Heart left ventricle (tissue), 16 donors: ENCODE measurements at regions not wholly inside any gene's neighbourhood (a gene's known extent, or its start where the extent isn't known, plus 50 kb on each side); places are given as distances from the start of the nearest gene placed in this dataset.

Source experiments
- ATAC-seq, 4 donors: fragments of 200-7000 bp; cut with Tn5 transposase; one replicate each; pipeline ENCODE4 v1.9.1; 2020 to 2022; ENCODE audit warnings: moderate library complexity in 4 of 4, mild to moderate bottlenecking in 3 of 4, moderate number of reproducible peaks in 1 of 4
- DNase-seq, 5 donors: peaks; one replicate each; pipeline ENCODE4 v3.0.0-alpha.2; 2020
- H3K27ac ChIP-seq, 12 donors: fragments of 200-600 bp; sonication (generic) in 4 of 12; one replicate each; pipeline versions ENCODE4 v1.5.0 to v1.8.0; 2016 to 2022; ENCODE audit warnings: mild to moderate bottlenecking in 2 of 12
- H3K27me3 ChIP-seq, 9 donors: fragments of 200-600 bp; sonication (generic) in 2 of 9; one replicate each; pipeline versions ENCODE4 v1.5.1 to v1.8.0; 2016 to 2022; ENCODE audit warnings: mild to moderate bottlenecking in 3 of 9
- H3K36me3 ChIP-seq, 9 donors: fragments of 200-600 bp; sonication (generic) in 2 of 9; one replicate each; pipeline versions ENCODE4 v1.5.0 to v1.8.0; 2018 to 2022; ENCODE audit warnings: mild to moderate bottlenecking in 2 of 9
- H3K4me1 ChIP-seq, 12 donors: fragments of 200-600 bp; sonication (generic) in 4 of 12; one replicate each; pipeline versions ENCODE4 v1.5.0 to v1.8.0; 2016 to 2022; ENCODE audit warnings: mild to moderate bottlenecking in 3 of 12
- H3K4me3 ChIP-seq, 12 donors: fragments of 200-600 bp; sonication (generic) in 4 of 12; one replicate each; pipeline versions ENCODE4 v1.5.0 to v1.8.0; 2017 to 2022; ENCODE audit warnings: mild to moderate bottlenecking in 9 of 12, moderate library complexity in 4 of 12
- H3K9me3 ChIP-seq, 12 donors: fragments of 200-600 bp; sonication (generic) in 4 of 12; one replicate each; pipeline versions ENCODE4 v1.5.0 to v1.8.0; 2016 to 2022; ENCODE audit warnings: mild to moderate bottlenecking in 1 of 12
- POLR2A ChIP-seq, 2 donors: fragments of 450-650 bp; IDR thresholded peaks; one replicate each; pipeline ENCODE4 v1.6.1; 2017; ENCODE audit warnings: antibody characterized with exemption in 2 of 2, mild to moderate bottlenecking in 2 of 2, moderate library complexity in 2 of 2
- WGBS, 4 donors: extraction: QIAGEN DNeasy Blood & Tissue Kit in 2 of 4; methylation state at CpG; one replicate each; pipeline versions ENCODE4 v1.1.5 to v1.1.7; 2013 to 2018; 5-methylcytosine and 5-hydroxymethylcytosine counted together
- intact Hi-C, 10 donors: fragments of 100-400 bp; cut with DNase I; formaldehyde crosslinking; loops; one replicate each; pipeline versions ENCODE4 v1.11.1 to v1.14.2; 2022
- TF ChIP-seq, protein P1 (sequence below), 12 donors: fragments of 200-600 bp; sonication (generic) in 4 of 12; IDR thresholded peaks; one replicate each; pipeline versions ENCODE4 v1.5.0 to v1.8.0; 2018 to 2022; ENCODE audit warnings: antibody characterized with exemption in 12 of 12, mild to moderate bottlenecking in 5 of 12
- donor health status: ischemic (EF 13 %, LVEDD 7.1; RV severe dilation, severe dysfunction).
- donor health status: healthy with polysubstance abuse.
- donor health status: DM: no; HTN: yes; CAD: no.
- donor health status: DM: no; HTN: no; CAD: no.
- donor health status: ischemic (EF 25% LVEDD 6.9; RV normal size, moderate dysfunction).
- donor health status: ischemic (EF 25% LVEDD 5.7; RV mildly dilated, moderate dysfunction).
- donor health status: healthy.
- donor health status: DM: yes; HTN: yes; CAD: no.
- donor health status: ischemic (EF 35%, LVEDD 5.7; RV mildly dilated, moderate dysfunction).
- donor health status: nonischemic (EF 11% LVEDD 7.7; RV severe dilation, severe dysfunction).
- donor health status: DM: yes; HTN: yes; CAD: no.
- donor health status: PGD.
- donor health status: ischemic (EF 29% LVEDD 5.4; RV normal size, mild dysfunction).
- donor health status: nonischemic (EF 23%, LVEDD 6.1; RV moderate dilation, normal function).

DNA sequence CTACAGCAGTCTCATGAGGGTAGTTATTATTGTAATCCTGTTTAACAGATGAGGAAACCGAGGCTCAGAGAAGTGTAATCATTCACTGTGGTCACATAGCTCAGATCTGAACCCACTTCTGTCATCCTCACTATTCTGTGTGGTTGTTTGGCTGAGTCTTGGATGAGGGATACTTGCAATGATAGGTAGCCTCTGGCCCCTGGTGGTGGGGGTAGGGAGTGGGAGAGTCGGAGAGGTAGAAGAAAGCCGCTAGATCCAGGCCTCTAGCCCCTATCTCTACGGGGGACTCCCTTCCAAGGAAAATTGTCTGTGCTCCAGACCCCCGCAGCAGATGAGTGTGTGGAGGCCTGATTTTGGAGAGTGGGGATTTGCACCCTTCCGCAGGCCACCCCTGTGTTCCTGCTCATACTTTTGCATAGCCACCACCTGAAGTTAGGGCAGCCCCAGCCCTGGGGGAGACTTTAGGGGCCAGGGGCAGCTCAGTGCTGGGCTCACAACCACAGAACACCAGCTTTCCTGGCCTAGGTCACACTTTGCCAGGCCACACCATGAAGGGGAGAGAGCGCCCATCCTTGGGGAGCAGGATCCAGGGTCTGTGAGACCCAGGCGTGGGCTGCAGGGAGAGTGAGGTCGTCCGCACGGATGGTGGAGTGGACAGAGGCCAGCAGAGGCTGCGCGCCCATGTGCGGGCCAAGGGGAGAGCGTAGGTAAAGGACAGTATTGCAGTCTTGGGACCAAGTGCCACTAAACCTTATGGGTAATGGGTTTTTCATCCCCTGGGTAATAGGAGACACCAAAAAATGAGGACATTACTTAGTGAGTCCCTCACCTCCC is 148.2 kb downstream of the GLI2 start:
- intact Hi-C loops = no loop called here
- WGBS, 4 donors = 87 to 93% (median 91%) methylated on average over 13 to 15 of the region's 15 CpGs
- DNase-seq = peak in 1 of 5 donors; percentile 17

DNA sequence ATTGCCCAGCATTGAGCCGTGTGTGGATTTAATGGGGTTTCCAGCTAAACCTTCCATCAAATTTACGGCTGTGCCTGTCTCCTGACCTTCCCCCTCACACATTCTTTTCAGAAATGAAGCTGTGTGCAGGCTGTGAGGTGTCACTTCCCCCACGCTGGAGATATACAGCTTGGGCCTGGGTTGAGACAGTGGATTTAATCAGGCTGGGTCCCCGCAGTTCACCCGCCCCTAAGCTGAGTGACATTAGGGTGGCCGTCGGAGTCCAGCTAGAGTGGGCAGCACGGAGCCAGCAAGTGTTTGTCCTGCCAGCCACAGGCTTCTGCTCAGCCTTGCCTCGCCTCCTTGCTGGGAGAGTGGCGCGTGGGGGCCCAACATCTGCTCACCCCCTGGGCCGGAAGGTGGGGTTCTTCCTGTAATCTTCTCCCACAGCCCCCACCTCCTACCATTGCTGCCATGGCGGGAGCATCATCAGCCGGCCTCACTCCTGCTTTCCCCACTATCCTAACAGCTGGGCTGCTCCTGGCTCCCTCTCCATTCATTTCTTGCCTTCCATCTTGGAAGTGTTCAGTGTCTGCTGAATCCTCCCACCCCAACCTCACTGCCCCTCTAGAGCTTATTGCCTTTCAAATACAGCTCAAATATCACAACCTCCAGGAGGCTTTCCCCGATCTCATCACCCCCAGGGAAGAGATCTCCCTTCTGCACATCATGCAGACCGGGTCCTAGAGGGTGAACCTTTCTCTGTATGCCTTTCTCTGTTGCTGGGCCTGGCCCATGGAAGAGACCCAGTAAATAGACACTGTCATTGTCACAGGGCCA is 149.0 kb downstream of the GLI2 start:
- WGBS, 4 donors = 87 to 90% (median 88%) methylated on average over 16 of the region's 16 CpGs
- H3K9me3 ChIP-seq = no peaks in the 10 kb centered on the region
- no peaks in the 10 kb centered on the region for H3K27me3 ChIP-seq
- H3K4me1 ChIP-seq = peaks cover 0 to 8% (median 0%) of the 10 kb centered on the region in 12 donors
- H3K36me3 ChIP-seq = no peaks in the 10 kb centered on the region
- no peak overlapping the region for H3K27ac ChIP-seq
- no peak for ATAC-seq
- intact Hi-C loops = no loop called here
- no peak overlapping the region for H3K4me3 ChIP-seq
- peak in 1 of 5 donors; percentile 10 for DNase-seq
- TF ChIP-seq, protein P1, sequence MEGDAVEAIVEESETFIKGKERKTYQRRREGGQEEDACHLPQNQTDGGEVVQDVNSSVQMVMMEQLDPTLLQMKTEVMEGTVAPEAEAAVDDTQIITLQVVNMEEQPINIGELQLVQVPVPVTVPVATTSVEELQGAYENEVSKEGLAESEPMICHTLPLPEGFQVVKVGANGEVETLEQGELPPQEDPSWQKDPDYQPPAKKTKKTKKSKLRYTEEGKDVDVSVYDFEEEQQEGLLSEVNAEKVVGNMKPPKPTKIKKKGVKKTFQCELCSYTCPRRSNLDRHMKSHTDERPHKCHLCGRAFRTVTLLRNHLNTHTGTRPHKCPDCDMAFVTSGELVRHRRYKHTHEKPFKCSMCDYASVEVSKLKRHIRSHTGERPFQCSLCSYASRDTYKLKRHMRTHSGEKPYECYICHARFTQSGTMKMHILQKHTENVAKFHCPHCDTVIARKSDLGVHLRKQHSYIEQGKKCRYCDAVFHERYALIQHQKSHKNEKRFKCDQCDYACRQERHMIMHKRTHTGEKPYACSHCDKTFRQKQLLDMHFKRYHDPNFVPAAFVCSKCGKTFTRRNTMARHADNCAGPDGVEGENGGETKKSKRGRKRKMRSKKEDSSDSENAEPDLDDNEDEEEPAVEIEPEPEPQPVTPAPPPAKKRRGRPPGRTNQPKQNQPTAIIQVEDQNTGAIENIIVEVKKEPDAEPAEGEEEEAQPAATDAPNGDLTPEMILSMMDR (IDR thresholded peaks at IDR 0.05) = no peak
- no peak for TF ChIP-seq POLR2A (IDR thresholded peaks at IDR 0.05)

More for the DNA sequence above, 148.2 kb downstream of the GLI2 start:
- Histone ChIP-seq H3K4me1 (peaks cover 0 to 16% (median 0%) of the 10 kb centered on the region in 12 donors), H3K27ac (no peak overlapping the region), H3K36me3 (no peaks in the 10 kb centered on the region), H3K27me3 (no peaks in the 10 kb centered on the region), H3K4me3 (no peak overlapping the region), H3K9me3 (no peaks in the 10 kb centered on the region)
- TF ChIP-seq, protein P1 (IDR thresholded peaks at IDR 0.05) = no peak
- TF ChIP-seq POLR2A (IDR thresholded peaks at IDR 0.05) = no peak
- no peak for ATAC-seq

DNA sequence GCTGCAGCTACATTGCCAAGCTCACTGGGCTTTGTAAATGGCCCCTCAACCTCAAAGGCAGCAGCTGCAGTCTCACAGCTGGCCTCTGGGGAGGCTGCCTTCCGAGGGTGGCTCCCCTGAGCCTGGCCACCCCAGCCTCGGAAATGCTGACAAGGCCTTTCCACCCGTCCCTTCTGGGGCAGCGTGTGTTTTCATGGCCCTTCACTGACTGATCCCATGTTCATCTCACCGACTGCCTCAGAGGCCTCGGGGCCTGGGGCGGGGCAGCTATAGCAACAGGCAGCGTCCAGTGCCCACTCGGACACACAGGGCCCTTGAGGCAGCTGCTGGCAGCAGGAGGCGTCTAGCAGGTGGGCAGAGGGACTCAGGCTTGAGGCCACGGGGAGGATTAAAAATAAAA is 149.7 kb downstream of the GLI2 start:
- WGBS, 4 donors = 75 to 85% (median 79%) methylated on average over 11 of the region's 11 CpGs
- DNase-seq (peak in 1 of 5 donors; percentile 7), ATAC-seq (peak in 1 of 4 donors; percentile 19)
- H3K4me1 ChIP-seq = peaks cover 0 to 8% (median 0%) of the 10 kb centered on the region in 12 donors
- no peak overlapping the region for H3K4me3 ChIP-seq
- no peaks in the 10 kb centered on the region for H3K36me3 ChIP-seq
- intact Hi-C loops = no loop called here
- H3K9me3 ChIP-seq = no peaks in the 10 kb centered on the region
- no peak overlapping the region for H3K27ac ChIP-seq
- H3K27me3 ChIP-seq = no peaks in the 10 kb centered on the region
- TF ChIP-seq, protein P1 (IDR thresholded peaks at IDR 0.05) = no peak
- TF ChIP-seq POLR2A (IDR thresholded peaks at IDR 0.05) = no peak

DNA sequence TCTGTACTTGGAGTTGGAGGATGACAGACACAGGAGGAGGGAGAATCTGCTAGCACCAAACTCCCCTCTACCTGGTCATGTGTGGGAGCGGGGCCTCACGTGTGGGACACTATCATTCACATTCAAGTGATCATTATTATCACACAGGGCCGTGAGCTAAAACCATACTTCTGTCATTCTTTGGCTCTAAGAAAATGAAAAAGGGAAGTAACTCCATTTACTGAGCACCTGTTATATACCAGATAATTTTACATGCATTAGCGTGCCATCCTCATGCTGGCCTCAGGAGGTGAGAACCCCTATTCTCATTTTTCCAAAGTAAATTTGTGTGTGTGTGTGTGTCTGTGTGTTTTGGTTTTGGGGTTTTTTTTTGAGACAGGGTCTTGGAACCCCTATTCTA is 150.1 kb downstream of the GLI2 start:
- intact Hi-C loops = no loop called here
- TF ChIP-seq POLR2A (IDR thresholded peaks at IDR 0.05) = no peak
- TF ChIP-seq, protein P1 (IDR thresholded peaks at IDR 0.05) = no peak
- no peaks in the 10 kb centered on the region for H3K36me3 ChIP-seq
- H3K27ac ChIP-seq = no peak overlapping the region
- H3K9me3 ChIP-seq = no peaks in the 10 kb centered on the region
- no peaks in the 10 kb centered on the region for H3K27me3 ChIP-seq
- H3K4me1 ChIP-seq = peaks cover 0 to 8% (median 0%) of the 10 kb centered on the region in 12 donors
- no peak for ATAC-seq
- 87 to 93% (median 89%) methylated on average over 4 of the region's 4 CpGs for WGBS, 4 donors
- DNase-seq = no peak
- no peak overlapping the region for H3K4me3 ChIP-seq
